ENCODE measurements at regions not wholly inside any gene's neighbourhood (a gene's known extent, or its start where the extent isn't known, plus 50 kb on each side); places are given as distances from the start of the nearest gene placed in this dataset.

- no peak for TF ChIP-seq EZH2 (IDR thresholded peaks at IDR 0.05; ENCODE audit: borderline replicate concordance, low read depth, low read length, poor library complexity, severe bottlenecking)
- no peak for TF ChIP-seq CTCF (conservative IDR thresholded peaks at IDR 0.05; ENCODE audit: low read depth, low read length)
Measured at GRCh38 chr2:18413676-18414396, 146.6 kb downstream of the RDH14 start.

Measured in A673 (cell line).